ENCODE measurements at regions not wholly inside any gene's neighbourhood (a gene's known extent, or its start where the extent isn't known, plus 50 kb on each side); places are given as distances from the start of the nearest gene placed in this dataset.

- no peaks in the 10 kb centered on the region for H3K79me2 ChIP-seq (ENCODE audit: control insufficient read depth, insufficient read depth, low read length)
- no peaks in the 10 kb centered on the region for H3K9me1 ChIP-seq (ENCODE audit: control insufficient read depth, insufficient read depth, low read length)
- in situ Hi-C loops (cut with MboI) (no loop called here), intact Hi-C loops (cut with micrococcal nuclease) (no loop called here)
- DNase-seq (ENCODE audit: extremely low read depth in 1 of 4, low spot score in 3 of 4) (no peak), FAIRE-seq (no peak), ATAC-seq (no peak)
- H3K9ac ChIP-seq (ENCODE audit: insufficient read depth in 1 of 2, low read depth in 2 of 2, low read length in 2 of 2), result no peak overlapping the region
- WGBS (ENCODE audit: insufficient coverage, low coverage, missing lambda C conversion rate), result 0% methylated on average over 4 of the region's 4 CpGs
- H3K4me2 ChIP-seq (ENCODE audit: insufficient read depth, low read length), result no peak overlapping the region
- TF ChIP-seq RB1 (IDR thresholded peaks at IDR 0.05; ENCODE audit: low read depth) (no peak), BRF2 (IDR thresholded peaks at IDR 0.05; ENCODE audit: borderline replicate concordance, insufficient read depth, insufficient read length) (no peak), ZNF717 (CRISPR knock-in tag; IDR thresholded peaks at IDR 0.05) (no peak), ZNF778 (CRISPR knock-in tag; IDR thresholded peaks at IDR 0.05) (no peak), L3MBTL2 (IDR thresholded peaks at IDR 0.05) (no peak), ARID3B (CRISPR knock-in tag; IDR thresholded peaks at IDR 0.05; ENCODE audit: borderline replicate concordance) (no peak), ZNF133 (CRISPR knock-in tag; IDR thresholded peaks at IDR 0.05) (no peak), ZNF277 (CRISPR knock-in tag; IDR thresholded peaks at IDR 0.05; ENCODE audit: borderline replicate concordance) (no peak), MAZ (CRISPR knock-in tag; conservative IDR thresholded peaks at IDR 0.05 in 1 of 2, IDR thresholded peaks at IDR 0.05 in 1 of 2) (no peak), FOSL1 (tag; conservative IDR thresholded peaks at IDR 0.05) (no peak), EP300 (IDR thresholded peaks at IDR 0.05; ENCODE audit: low read length) (no peak), CBFA2T3 (IDR thresholded peaks at IDR 0.05) (no peak), ZNF197 (CRISPR knock-in tag; IDR thresholded peaks at IDR 0.05; ENCODE audit: low read depth) (no peak), HIVEP1 (CRISPR knock-in tag; IDR thresholded peaks at IDR 0.05) (no peak), FOXO4 (CRISPR knock-in tag; IDR thresholded peaks at IDR 0.05) (no peak)
- no peaks in the 10 kb centered on the region for H4K20me1 ChIP-seq (replicated peaks; ENCODE audit: control insufficient read depth, insufficient read depth, low read length)
- no peak overlapping the region for H2AFZ ChIP-seq (ENCODE audit: low read depth, low read length)
- no TSS peak for BruUV-seq (replicated peaks)
- H3K36me3 ChIP-seq (ENCODE audit: control insufficient read depth, insufficient read depth, low read length), result no peaks in the 10 kb centered on the region
- no peaks in the 10 kb centered on the region for H3K9me3 ChIP-seq (replicated peaks; ENCODE audit: control insufficient read depth, insufficient read depth, low read depth, low read length)
- ChIA-PET POLR2A (no interaction called here), CTCF (ENCODE audit: low intra/inter-chr PET ratio) (no interaction called here)
- H3K27me3 ChIP-seq (ENCODE audit: control insufficient read depth in 2 of 2, insufficient read depth in 2 of 2, low read length in 2 of 2), result no peaks in the 10 kb centered on the region; a peak in 1 of 5 replicates
- H3K4me3 ChIP-seq, result no peak overlapping the region
- H3K4me1 ChIP-seq (replicated peaks in 1 of 2; ENCODE audit: control insufficient read depth in 2 of 2, insufficient read depth in 2 of 2, low read length in 2 of 2), result no peaks in the 10 kb centered on the region
- no peak overlapping the region for H3K27ac ChIP-seq (ENCODE audit: extremely low read depth, low read depth, low read length)
Observed at GRCh38 chr2:118319271-118319684, 231.0 kb downstream of the INSIG2 start.

All from K562 (cell line).